ENCODE measurements at regions not wholly inside any gene's neighbourhood (a gene's known extent, or its start where the extent isn't known, plus 50 kb on each side); places are given as distances from the start of the nearest gene placed in this dataset.
"Not testable (repeated sequence)": the region's sequence is repeated elsewhere in the genome, so short reads cannot be mapped to it uniquely, and the experiment has no call there.

DNA sequence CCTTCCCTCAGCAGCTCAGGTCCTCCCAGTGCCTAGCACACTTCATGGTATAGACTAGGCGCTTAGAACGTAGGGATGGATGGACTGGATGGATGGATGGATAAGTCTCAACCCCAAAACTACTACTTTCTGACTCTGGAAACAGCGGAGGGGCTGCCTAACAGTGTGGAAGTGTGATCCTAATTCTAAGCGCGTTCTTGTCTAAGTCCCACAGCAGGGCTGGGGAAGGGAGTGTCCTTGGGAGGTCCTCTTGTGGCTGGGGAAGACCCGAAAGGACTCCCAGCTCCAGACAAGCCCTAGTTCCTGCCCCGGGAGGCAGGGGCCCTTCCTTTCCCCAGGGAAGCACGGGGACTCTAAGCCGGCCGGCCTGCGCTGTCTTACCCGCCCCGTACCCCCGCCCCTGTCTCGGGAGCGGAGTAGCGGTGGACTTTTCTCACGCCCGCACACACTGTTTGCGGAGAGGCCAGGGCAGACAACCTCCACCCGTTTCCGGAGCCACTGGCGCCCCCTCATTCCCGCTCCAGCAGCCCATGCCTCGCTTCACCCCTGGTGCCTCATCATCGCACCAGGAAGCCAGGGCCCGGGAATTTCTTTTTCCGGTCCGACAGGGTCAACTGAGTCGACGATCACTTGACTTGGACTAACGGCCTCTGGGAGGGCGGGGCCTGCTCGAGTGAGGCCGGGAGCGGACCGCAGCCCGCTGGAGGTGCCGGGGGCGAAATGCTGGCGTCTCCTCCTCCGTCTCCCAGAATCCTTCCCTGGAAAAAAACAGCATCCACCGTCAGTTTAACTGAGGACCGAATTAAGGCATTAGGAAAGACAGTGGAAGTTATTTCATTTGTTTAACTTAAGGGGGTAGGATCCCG lies 133.3 kb downstream of the TBC1D2B start:
- Histone ChIP-seq H4K20me1 (ENCODE audit: low read depth) (no peaks in the 10 kb centered on the region), H3K9ac (peak overlapping the region; percentile 65), H3K27ac (no peak overlapping the region), H3K4me3 (peak overlapping the region; percentile 52), H3K9me3 (ENCODE audit: low read depth) (no peaks in the 10 kb centered on the region), H3K27me3 (no peaks in the 10 kb centered on the region), H3K79me2 (ENCODE audit: low read depth) (no peaks in the 10 kb centered on the region), H3K36me3 (no peaks in the 10 kb centered on the region), H2AFZ (replicated peaks) (peak overlapping the region; percentile 75), H3F3A (ENCODE audit: low read depth) (peaks cover 5% of the 10 kb centered on the region), H3K4me2 (peak overlapping the region; percentile 92), H3K4me1 (peaks cover 3% of the 10 kb centered on the region)
- Mint-ChIP-seq H3K9me3 (no peaks in the 10 kb centered on the region), H3K27me3 (ENCODE audit: insufficient read depth, low read depth) (peaks cover 6% of the 10 kb centered on the region), H3K4me1 (peaks cover 15% of the 10 kb centered on the region), H3K27ac (peak overlapping the region; percentile 28), H3K36me3 (no peaks in the 10 kb centered on the region), H3K4me3 (peak overlapping the region; percentile 86)
- peak; percentile 91 for DNase-seq (ENCODE audit: low spot score)
- TF ChIP-seq EZH2phosphoT487 (IDR thresholded peaks at IDR 0.05) = no peak
- no peak for TF ChIP-seq CTCF (IDR thresholded peaks at IDR 0.05)
- no peak for TF ChIP-seq EZH2 (IDR thresholded peaks at IDR 0.05)

DNA sequence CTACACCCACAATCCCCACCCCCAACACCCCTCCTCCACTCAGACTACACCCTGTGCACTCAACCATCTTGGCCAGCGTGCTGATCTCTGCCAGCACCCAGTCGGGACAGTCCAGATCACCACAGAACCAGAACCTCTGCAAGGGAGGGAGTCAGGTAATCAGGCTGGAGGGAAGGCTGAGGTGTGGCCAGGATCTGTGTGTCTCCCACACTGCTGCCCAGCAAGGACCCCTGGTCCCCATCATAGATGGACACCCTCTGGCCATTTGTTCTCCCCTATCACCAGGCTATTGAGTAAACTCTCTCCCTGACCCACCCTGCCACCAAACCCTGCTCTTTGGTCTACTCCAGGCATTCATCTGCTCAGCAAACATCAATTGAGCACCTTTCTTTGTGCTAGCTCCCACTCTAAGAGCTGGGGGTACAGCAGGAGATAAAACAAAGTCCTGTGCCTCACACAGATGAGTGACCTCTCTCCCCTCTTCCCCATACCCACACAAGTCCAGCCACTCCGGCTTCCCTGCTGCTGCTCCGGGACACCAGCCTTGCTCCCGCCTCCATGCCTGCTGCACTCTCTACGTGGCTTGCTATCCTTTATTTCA lies 134.8 kb downstream of the TBC1D2B start:
- peaks cover 14% of the 10 kb centered on the region for H3K4me1 Mint-ChIP-seq
- no peaks in the 10 kb centered on the region for H3K36me3 Mint-ChIP-seq
- Histone ChIP-seq H3K79me2 (ENCODE audit: low read depth) (no peaks in the 10 kb centered on the region), H3K4me2 (no peak overlapping the region), H3K9ac (no peak overlapping the region), H3K27me3 (no peaks in the 10 kb centered on the region), H3K4me1 (peaks cover 3% of the 10 kb centered on the region), H3F3A (ENCODE audit: low read depth) (peaks cover 5% of the 10 kb centered on the region), H2AFZ (replicated peaks) (no peak overlapping the region), H3K36me3 (no peaks in the 10 kb centered on the region), H3K9me3 (ENCODE audit: low read depth) (no peaks in the 10 kb centered on the region), H4K20me1 (ENCODE audit: low read depth) (no peaks in the 10 kb centered on the region), H3K4me3 (no peak overlapping the region), H3K27ac (no peak overlapping the region)
- TF ChIP-seq CTCF (IDR thresholded peaks at IDR 0.05) (no peak), EZH2 (IDR thresholded peaks at IDR 0.05) (no peak), EZH2phosphoT487 (IDR thresholded peaks at IDR 0.05) (no peak)
- H3K4me3 Mint-ChIP-seq = no peak overlapping the region
- no peak overlapping the region for H3K27ac Mint-ChIP-seq
- H3K27me3 Mint-ChIP-seq (ENCODE audit: insufficient read depth, low read depth) = peaks cover 6% of the 10 kb centered on the region
- DNase-seq (ENCODE audit: low spot score) = no peak
- no peaks in the 10 kb centered on the region for H3K9me3 Mint-ChIP-seq

- H3K4me3 ChIP-seq; H3K4me1 ChIP-seq; H3K27ac ChIP-seq; H3K27me3 ChIP-seq; H4K20me1 ChIP-seq (ENCODE audit: low read depth); H3K27ac Mint-ChIP-seq; H3K4me2 ChIP-seq; H3K9me3 ChIP-seq (ENCODE audit: low read depth); H2AFZ ChIP-seq (replicated peaks); H3K36me3 ChIP-seq; H3F3A ChIP-seq (ENCODE audit: low read depth); H3K9me3 Mint-ChIP-seq; H3K79me2 ChIP-seq (ENCODE audit: low read depth); H3K4me3 Mint-ChIP-seq; H3K27me3 Mint-ChIP-seq (ENCODE audit: insufficient read depth, low read depth); H3K36me3 Mint-ChIP-seq; H3K9ac ChIP-seq; DNase-seq (ENCODE audit: low spot score): not testable (repeated sequence)
- H3K4me1 Mint-ChIP-seq = peaks cover 14% of the 10 kb centered on the region
These were observed 136.3 kb downstream of the TBC1D2B start for GRCh38 chr15:77941090-77941827.

Data from neural progenitor cell (in vitro differentiated cells).